Upper lobe of left lung (tissue), 6 donors: ENCODE measurements at regions not wholly inside any gene's neighbourhood (a gene's known extent, or its start where the extent isn't known, plus 50 kb on each side); places are given as distances from the start of the nearest gene placed in this dataset.

Experiments
- ATAC-seq, 2 donors: fragments of 200-7000 bp; cut with Tn5 transposase; one replicate each; pipeline ENCODE4 v1.9.1; 2022; ENCODE audit warnings: mild to moderate bottlenecking in 2 of 2, moderate library complexity in 2 of 2; ENCODE audit not compliant: low FRiP score in 2 of 2
- DNase-seq, 2 donors: peaks; one replicate each; pipeline ENCODE4 v3.0.0-alpha.2; 2019 to 2020
- H3K27ac ChIP-seq, 4 donors: fragments of 200-600 bp; sonication (generic); one replicate each; pipeline ENCODE4 v1.5.1; 2016 to 2019
- H3K27me3 ChIP-seq, 4 donors: fragments of 200-600 bp; sonication (generic); one replicate each; pipeline ENCODE4 v1.5.1; 2017 to 2019
- H3K36me3 ChIP-seq, 4 donors: fragments of 200-600 bp; sonication (generic); one replicate each; pipeline ENCODE4 v1.5.1; 2016 to 2019
- H3K4me1 ChIP-seq, 4 donors: fragments of 200-600 bp; sonication (generic); one replicate each; pipeline ENCODE4 v1.5.1; 2018 to 2019
- H3K4me3 ChIP-seq, 4 donors: fragments of 200-600 bp; sonication (generic); one replicate each; pipeline ENCODE4 v1.5.1; 2017 to 2019; ENCODE audit warnings: mild to moderate bottlenecking in 2 of 4, moderate library complexity in 1 of 4
- H3K9me3 ChIP-seq, 4 donors: fragments of 200-600 bp; sonication (generic); one replicate each; pipeline ENCODE4 v1.5.1; 2018 to 2019
- CTCF ChIP-seq, 6 experiments: fragments of 450-650 bp in 4 of 6; fragments of 200-600 bp in 2 of 6; sonication (generic) in 2 of 6; IDR thresholded peaks; one replicate each; pipeline ENCODE4 v1.5.1; 2016 to 2019; ENCODE audit warnings: antibody characterized with exemption in 6 of 6
- EP300 ChIP-seq, 4 donors: sonication (generic); formaldehyde crosslinking; IDR thresholded peaks; one replicate each; pipeline ENCODE4 v1.5.1; 2017; ENCODE audit warnings: antibody characterized with exemption in 4 of 4, control low read depth in 2 of 4
- POLR2A ChIP-seq, 4 donors: fragments of 450-650 bp; IDR thresholded peaks; one replicate each; pipeline ENCODE4 v1.5.1; 2016 to 2017; ENCODE audit warnings: antibody characterized with exemption in 4 of 4, mild to moderate bottlenecking in 2 of 4
- POLR2AphosphoS5 ChIP-seq, 2 donors: sonication (generic); formaldehyde crosslinking; IDR thresholded peaks; one replicate each; pipeline ENCODE4 v1.5.1; 2017; ENCODE audit warnings: antibody characterized with exemption in 2 of 2
- WGBS, 2 donors: methylation state at CpG; one replicate each; pipeline ENCODE4 v1.1.5; 2017 to 2018; 5-methylcytosine and 5-hydroxymethylcytosine counted together
- donor health status: DM: no; HTN: no; CAD: no; lungs with moderate emphysema.
- donor health status: DM: no; HTN: yes; CAD: no; lungs with severe emphysema.

- DNase-seq (no peak), ATAC-seq (no peak)
- H3K9me3 ChIP-seq = no peaks in the 10 kb centered on the region
- no peak overlapping the region for H3K27ac ChIP-seq
- H3K27me3 ChIP-seq = no peaks in the 10 kb centered on the region
- 76 to 87% methylated on average over 10 of the region's 10 CpGs for WGBS, 2 donors
- no peak for TF ChIP-seq POLR2A (IDR thresholded peaks at IDR 0.05)
- TF ChIP-seq EP300 (IDR thresholded peaks at IDR 0.05) = no peak
- TF ChIP-seq CTCF (IDR thresholded peaks at IDR 0.05) = no peak
- no peak for TF ChIP-seq POLR2AphosphoS5 (IDR thresholded peaks at IDR 0.05)
- no peak overlapping the region for H3K4me3 ChIP-seq
- H3K36me3 ChIP-seq = no peaks in the 10 kb centered on the region
- H3K4me1 ChIP-seq = no peaks in the 10 kb centered on the region
Observed at GRCh38 chr6:163820745-163821458, 406.4 kb downstream of the QKI start.

GRCh38 chr6:163820171-163820570, 405.7 kb downstream of the QKI start:
- WGBS, 2 donors = 92 to 98% methylated on average over 17 of the region's 17 CpGs
- H3K27ac ChIP-seq = no peak overlapping the region

GRCh38 chr6:163818719-163819118, 404.2 kb downstream of the QKI start:
- TF ChIP-seq POLR2A (IDR thresholded peaks at IDR 0.05) (no peak), CTCF (IDR thresholded peaks at IDR 0.05) (no peak), EP300 (IDR thresholded peaks at IDR 0.05) (no peak), POLR2AphosphoS5 (IDR thresholded peaks at IDR 0.05) (no peak)
- Histone ChIP-seq H3K36me3 (no peaks in the 10 kb centered on the region), H3K27me3 (no peaks in the 10 kb centered on the region), H3K9me3 (no peaks in the 10 kb centered on the region), H3K4me3 (no peak overlapping the region), H3K4me1 (peaks cover 0 to 5% (median 0%) of the 10 kb centered on the region in 4 donors), H3K27ac (no peak overlapping the region)
- ATAC-seq (no peak), DNase-seq (no peak)

More at GRCh38 chr6:163820171-163820570, 405.7 kb downstream of the QKI start:
- no peaks in the 10 kb centered on the region for H3K27me3 ChIP-seq
- H3K4me1 ChIP-seq = no peaks in the 10 kb centered on the region
- DNase-seq = no peak
- ATAC-seq = no peak
- no peaks in the 10 kb centered on the region for H3K36me3 ChIP-seq
- TF ChIP-seq POLR2A (IDR thresholded peaks at IDR 0.05) = no peak
- TF ChIP-seq POLR2AphosphoS5 (IDR thresholded peaks at IDR 0.05) = no peak
- no peak for TF ChIP-seq CTCF (IDR thresholded peaks at IDR 0.05)
- no peak for TF ChIP-seq EP300 (IDR thresholded peaks at IDR 0.05)
- H3K9me3 ChIP-seq = no peaks in the 10 kb centered on the region
- H3K4me3 ChIP-seq = no peak overlapping the region

GRCh38 chr6:163816441-163816840, 401.9 kb downstream of the QKI start:
- 77 to 100% methylated on average over 2 of the region's 2 CpGs for WGBS, 2 donors
- DNase-seq (no peak), ATAC-seq (peak in 1 of 2 donors; percentile 33)
- H3K4me1 ChIP-seq = peaks cover 0 to 5% (median 0%) of the 10 kb centered on the region in 4 donors
- H3K4me3 ChIP-seq = no peak overlapping the region
- no peaks in the 10 kb centered on the region for H3K36me3 ChIP-seq
- H3K27me3 ChIP-seq = no peaks in the 10 kb centered on the region
- no peaks in the 10 kb centered on the region for H3K9me3 ChIP-seq
- TF ChIP-seq CTCF (IDR thresholded peaks at IDR 0.05) (no peak), POLR2AphosphoS5 (IDR thresholded peaks at IDR 0.05) (no peak), POLR2A (IDR thresholded peaks at IDR 0.05) (no peak), EP300 (IDR thresholded peaks at IDR 0.05) (no peak)
- H3K27ac ChIP-seq = no peak overlapping the region

- WGBS, 2 donors = 100% methylated on average over 1 to 2 of the region's 2 CpGs
- ATAC-seq (no peak), DNase-seq (no peak)
- Histone ChIP-seq H3K27me3 (no peaks in the 10 kb centered on the region), H3K9me3 (no peaks in the 10 kb centered on the region), H3K4me1 (peaks cover 0 to 5% (median 0%) of the 10 kb centered on the region in 4 donors), H3K27ac (no peak overlapping the region), H3K4me3 (no peak overlapping the region), H3K36me3 (no peaks in the 10 kb centered on the region)
- TF ChIP-seq POLR2AphosphoS5 (IDR thresholded peaks at IDR 0.05) (no peak), CTCF (IDR thresholded peaks at IDR 0.05) (no peak), POLR2A (IDR thresholded peaks at IDR 0.05) (no peak), EP300 (IDR thresholded peaks at IDR 0.05) (no peak)
Observed at GRCh38 chr6:163815796-163816195, 401.3 kb downstream of the QKI start.
